Aorta (tissue), 5 donors: ENCODE measurements at regions not wholly inside any gene's neighbourhood (a gene's known extent, or its start where the extent isn't known, plus 50 kb on each side); places are given as distances from the start of the nearest gene placed in this dataset.
"Not testable (repeated sequence)": the region's sequence is repeated elsewhere in the genome, so short reads cannot be mapped to it uniquely, and the experiment has no call there.

ENCODE experiments used
- ATAC-seq: fragments of 200-7000 bp; cut with Tn5 transposase; one replicate; pipeline ENCODE4 v1.9.1; 2022; ENCODE audit warnings: moderate library complexity; ENCODE audit not compliant: low FRiP score
- DNase-seq, 2 donors: peaks; one replicate each; pipeline ENCODE4 v3.0.0-alpha.2; 2020
- H3K27ac ChIP-seq, 2 donors: one replicate each; pipeline ENCODE4 v1.5.1; 2013; ENCODE audit warnings: low read length in 2 of 2, mild to moderate bottlenecking in 2 of 2, moderate library complexity in 2 of 2, control low read depth in 1 of 2, inconsistent platforms in 1 of 2, low read depth in 1 of 2
- H3K27me3 ChIP-seq, 2 donors: one replicate each; pipeline ENCODE4 v1.6.1; 2013; ENCODE audit warnings: control low read depth in 1 of 2, low read length in 1 of 2, mild to moderate bottlenecking in 1 of 2, moderate library complexity in 1 of 2; ENCODE audit not compliant: insufficient read depth in 2 of 2, control insufficient read depth in 1 of 2
- H3K36me3 ChIP-seq, 2 donors: one replicate each; pipeline ENCODE4 v1.6.1; 2013; ENCODE audit warnings: control low read depth in 1 of 2, low read length in 1 of 2, mild to moderate bottlenecking in 1 of 2; ENCODE audit not compliant: insufficient read depth in 2 of 2, control insufficient read depth in 1 of 2
- H3K4me1 ChIP-seq, 2 donors: one replicate each; pipeline ENCODE4 v1.6.1; 2013; ENCODE audit warnings: low read length in 2 of 2, control low read depth in 1 of 2, mild to moderate bottlenecking in 1 of 2, moderate library complexity in 1 of 2; ENCODE audit not compliant: insufficient read depth in 2 of 2, control insufficient read depth in 1 of 2
- H3K4me3 ChIP-seq, 2 donors: one replicate each; pipeline ENCODE4 v1.5.1; 2013; ENCODE audit warnings: low read length in 2 of 2, control low read depth in 1 of 2, mild to moderate bottlenecking in 1 of 2
- H3K9me3 ChIP-seq: one replicate; pipeline ENCODE4 v1.6.1; 2013; ENCODE audit warnings: mild to moderate bottlenecking, low read length; ENCODE audit not compliant: control insufficient read depth
- WGBS, 2 donors: extraction: QIAGEN DNeasy Blood & Tissue Kit; methylation state at CpG; one replicate each; pipeline ENCODE4 v1.1.7; 2013; 5-methylcytosine and 5-hydroxymethylcytosine counted together
- intact Hi-C, 2 donors: fragments of 100-400 bp; cut with DNase I; formaldehyde crosslinking; loops; one replicate each; pipeline versions ENCODE4 v1.14.2 to v1.15.0; 2022
- donor health status: healthy with polysubstance abuse.
- donor health status: Bipolar disorder and iron deficiency.
- donor health status: DM: no; HTN: no; CAD: no.
- donor health status: DM: no; HTN: no; CAD: no.
- donor health status: DM: yes; HTN: yes; CAD: no.

- intact Hi-C loops, result no loop called here
- Histone ChIP-seq H3K4me3 (no peak overlapping the region), H3K36me3 (no peaks in the 10 kb centered on the region), H3K4me1 (no peaks in the 10 kb centered on the region), H3K9me3 (peaks cover 2% of the 10 kb centered on the region), H3K27me3 (no peaks in the 10 kb centered on the region), H3K27ac (no peak overlapping the region)
- DNase-seq, result no peak
- ATAC-seq, result no peak
- 95 to 99% methylated on average over 2 of the region's 2 CpGs for WGBS, 2 donors
These were observed 756.4 kb downstream of the EPHA4 start for GRCh38 chr2:220815698-220816097.

DNA sequence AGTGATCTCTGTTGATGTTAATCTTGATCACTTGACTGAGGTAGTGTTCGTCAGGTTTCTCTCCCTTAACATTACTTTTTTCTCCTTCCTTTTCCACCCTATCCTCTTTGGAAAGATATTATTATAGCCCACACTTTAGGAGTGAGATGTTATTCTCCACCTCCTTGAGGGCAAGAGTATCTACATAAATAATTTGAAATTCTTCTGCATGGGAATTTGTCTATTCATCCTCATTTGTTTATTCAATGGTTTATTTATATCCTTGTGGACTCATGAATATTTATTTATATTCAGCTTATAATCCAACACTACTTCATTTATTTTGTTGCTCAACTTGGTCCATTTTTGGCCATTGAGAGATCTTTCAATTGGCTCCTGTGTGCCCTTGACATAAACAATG, 750.4 kb downstream of the EPHA4 start:
- Histone ChIP-seq H3K4me1 (no peaks in the 10 kb centered on the region), H3K9me3 (peaks cover 2% of the 10 kb centered on the region), H3K4me3 (no peak overlapping the region), H3K36me3 (no peaks in the 10 kb centered on the region), H3K27ac (no peak overlapping the region), H3K27me3 (no peaks in the 10 kb centered on the region)
- ATAC-seq (no peak), DNase-seq (no peak)
- intact Hi-C loops, result no loop called here
- 94 to 95% methylated on average over 1 of the region's 1 CpG for WGBS, 2 donors

- H3K4me3 ChIP-seq, H3K4me1 ChIP-seq, H3K9me3 ChIP-seq, H3K27ac ChIP-seq, H3K27me3 ChIP-seq, ATAC-seq, intact Hi-C loops, H3K36me3 ChIP-seq, DNase-seq: not testable (repeated sequence)
These were observed 748.5 kb downstream of the EPHA4 start for GRCh38 chr2:220823590-220823989.

DNA sequence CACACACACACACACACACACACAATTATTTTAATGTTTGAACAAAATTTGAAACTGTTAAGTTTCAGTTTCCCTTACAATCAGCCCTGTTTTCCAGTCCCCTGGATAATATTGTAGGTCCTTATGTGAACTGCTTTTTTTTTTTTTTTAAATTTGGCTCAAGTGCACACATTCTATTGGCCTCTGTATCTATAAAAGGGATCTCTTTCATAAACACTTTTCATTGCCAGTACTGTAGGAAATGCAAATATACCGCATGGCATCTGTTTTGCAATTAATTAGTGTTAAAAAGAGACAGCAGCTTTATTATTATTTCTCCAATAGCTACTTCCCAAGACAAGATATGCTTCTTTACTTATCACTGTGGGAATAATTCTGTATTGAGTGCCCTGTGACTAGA, 738.7 kb downstream of the EPHA4 start:
- no peaks in the 10 kb centered on the region for H3K4me1 ChIP-seq
- no peak overlapping the region for H3K4me3 ChIP-seq
- no peak overlapping the region for H3K27ac ChIP-seq
- H3K27me3 ChIP-seq, result no peaks in the 10 kb centered on the region
- ATAC-seq (no peak), DNase-seq (no peak)
- H3K36me3 ChIP-seq, result no peaks in the 10 kb centered on the region
- WGBS, 2 donors, result 16 to 21% methylated on average over 1 of the region's 1 CpG
- H3K9me3 ChIP-seq, result no peaks in the 10 kb centered on the region
- intact Hi-C loops, result no loop called here

DNA sequence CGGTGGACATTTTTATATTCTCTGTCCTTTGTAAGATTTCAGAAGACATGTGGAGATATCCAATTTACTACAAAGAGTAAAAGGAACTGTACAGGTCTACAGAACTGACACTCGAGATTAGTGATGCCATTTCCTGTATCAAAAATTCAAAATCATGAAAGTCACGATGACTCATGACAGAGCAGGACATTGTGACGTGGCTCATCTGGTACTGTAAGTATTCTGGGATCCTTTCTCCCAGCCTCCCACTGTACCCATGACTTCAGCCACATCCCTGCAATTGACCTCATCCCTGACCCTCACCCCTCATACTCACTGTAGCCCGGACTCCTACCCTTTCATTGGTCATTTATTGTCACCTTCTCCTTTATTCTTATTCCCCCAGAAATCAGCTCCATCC, 736.5 kb downstream of the EPHA4 start:
- intact Hi-C loops, result no loop called here
- H3K27ac ChIP-seq, result no peak overlapping the region
- no peak for DNase-seq
- H3K36me3 ChIP-seq, result no peaks in the 10 kb centered on the region
- no peaks in the 10 kb centered on the region for H3K9me3 ChIP-seq
- ATAC-seq, result no peak
- 73 to 75% methylated on average over 5 of the region's 5 CpGs for WGBS, 2 donors
- H3K4me1 ChIP-seq, result no peaks in the 10 kb centered on the region
- H3K4me3 ChIP-seq, result no peak overlapping the region
- no peaks in the 10 kb centered on the region for H3K27me3 ChIP-seq

- H3K36me3 ChIP-seq, result no peaks in the 10 kb centered on the region
- H3K27me3 ChIP-seq, result no peaks in the 10 kb centered on the region
- no peak overlapping the region for H3K27ac ChIP-seq
- ATAC-seq (no peak), DNase-seq (no peak)
- no peak overlapping the region for H3K4me3 ChIP-seq
- H3K9me3 ChIP-seq, result no peaks in the 10 kb centered on the region
- WGBS, 2 donors, result 48 to 59% methylated on average over 2 of the region's 2 CpGs
- no peaks in the 10 kb centered on the region for H3K4me1 ChIP-seq
- intact Hi-C loops, result no loop called here
These were observed 734.9 kb downstream of the EPHA4 start for GRCh38 chr2:220837226-220837625.

- H3K9me3 ChIP-seq, result no peaks in the 10 kb centered on the region
- H3K4me3 ChIP-seq, result no peak overlapping the region
- no peak overlapping the region for H3K27ac ChIP-seq
- no peaks in the 10 kb centered on the region for H3K36me3 ChIP-seq
- ATAC-seq (no peak), DNase-seq (no peak)
- no peaks in the 10 kb centered on the region for H3K4me1 ChIP-seq
- intact Hi-C loops, result no loop called here
- no peaks in the 10 kb centered on the region for H3K27me3 ChIP-seq
- 89 to 91% methylated on average over 4 of the region's 4 CpGs for WGBS, 2 donors
These were observed 729.0 kb downstream of the EPHA4 start for GRCh38 chr2:220842901-220843665.

- no peaks in the 10 kb centered on the region for H3K27me3 ChIP-seq
- no peaks in the 10 kb centered on the region for H3K36me3 ChIP-seq
- DNase-seq (no peak), ATAC-seq (no peak)
- no peak overlapping the region for H3K27ac ChIP-seq
- H3K9me3 ChIP-seq, result no peaks in the 10 kb centered on the region
- intact Hi-C loops, result no loop called here
- H3K4me1 ChIP-seq, result no peaks in the 10 kb centered on the region
- H3K4me3 ChIP-seq, result no peak overlapping the region
- 47 to 96% methylated on average over 1 of the region's 1 CpG for WGBS, 2 donors
These were observed 726.3 kb downstream of the EPHA4 start for GRCh38 chr2:220845766-220846273.

GRCh38 chr2:220847006-220847405, 725.1 kb downstream of the EPHA4 start:
- Histone ChIP-seq H3K36me3 (no peaks in the 10 kb centered on the region), H3K27ac (no peak overlapping the region), H3K27me3 (no peaks in the 10 kb centered on the region), H3K9me3 (no peaks in the 10 kb centered on the region), H3K4me3 (no peak overlapping the region), H3K4me1 (no peaks in the 10 kb centered on the region)
- ATAC-seq (no peak), DNase-seq (no peak)
- WGBS, 2 donors, result 86 to 90% methylated on average over 3 of the region's 3 CpGs
- intact Hi-C loops, result no loop called here
